Common myeloid progenitor, CD34-positive (primary cell): ENCODE measurements at regions not wholly inside any gene's neighbourhood (a gene's known extent, or its start where the extent isn't known, plus 50 kb on each side); places are given as distances from the start of the nearest gene placed in this dataset.
"Not testable (repeated sequence)": the region's sequence is repeated elsewhere in the genome, so short reads cannot be mapped to it uniquely, and the experiment has no call there.

Experiments
- CTCF ChIA-PET: fragments of 350-600 bp; sonication (Branson Sonifier 250); formaldehyde crosslinking; loops from one replicate; lab custom pipeline; 2021; ENCODE audit warnings: antibody characterized with exemption; lab: Charles Lee
- POLR2A ChIA-PET: fragments of 350-600 bp; sonication (Branson Sonifier 250); formaldehyde crosslinking; loops from one replicate; lab custom pipeline; 2021; ENCODE audit warnings: antibody characterized with exemption; lab: Charles Lee
- DNase-seq, 3 donors: peaks; one replicate each; pipeline versions ENCODE4 v3.0.0 to v3.0.0-alpha.2; 2013
- H3K27ac ChIP-seq, 2 experiments: 1 replicate in 1 of 2; 2 replicates in 1 of 2; pipeline ENCODE4 v1.7.0; 2013; ENCODE audit warnings: inconsistent platforms in 2 of 2, low read length in 2 of 2, mild to moderate bottlenecking in 2 of 2, low read depth in 1 of 2, moderate library complexity in 1 of 2; ENCODE audit not compliant: severe bottlenecking in 2 of 2, insufficient read depth in 1 of 2, poor library complexity in 1 of 2
- H3K27me3 ChIP-seq, 5 experiments: replicated peaks in 2 of 5; 1 replicate in 3 of 5; 2 replicates in 2 of 5; pipeline versions ENCODE4 v1.6.1 to v1.7.0; 2013; ENCODE audit warnings: low read length in 4 of 5, mild to moderate bottlenecking in 2 of 5, moderate library complexity in 2 of 5, inconsistent platforms in 1 of 5; ENCODE audit not compliant: insufficient read depth in 5 of 5, control insufficient read depth in 4 of 5
- H3K36me3 ChIP-seq, 4 experiments: 1 replicate in 2 of 4; 2 replicates in 2 of 4; pipeline versions ENCODE4 v1.6.1 to v1.7.0; 2013; ENCODE audit warnings: low read length in 3 of 4, control low read depth in 1 of 4, mild to moderate bottlenecking in 1 of 4; ENCODE audit not compliant: control insufficient read depth in 4 of 4, insufficient read depth in 4 of 4
- H3K4me1 ChIP-seq, 4 experiments: 1 replicate in 3 of 4; 2 replicates in 1 of 4; pipeline versions ENCODE4 v1.6.1 to v1.7.1; 2013; ENCODE audit warnings: low read length in 3 of 4, mild to moderate bottlenecking in 3 of 4, control low read depth in 1 of 4, inconsistent platforms in 1 of 4, moderate library complexity in 1 of 4; ENCODE audit not compliant: control insufficient read depth in 4 of 4, insufficient read depth in 4 of 4; ENCODE audit errors: control extremely low read depth in 1 of 4
- H3K4me3 ChIP-seq, 7 experiments: 1 replicate in 4 of 7; 2 replicates in 3 of 7; pipeline versions ENCODE4 v1.5.1 to v1.7.0; 2013; ENCODE audit warnings: mild to moderate bottlenecking in 7 of 7, low read length in 6 of 7, moderate library complexity in 6 of 7, inconsistent platforms in 2 of 7, low read depth in 2 of 7, control low read depth in 1 of 7; ENCODE audit not compliant: insufficient read depth in 4 of 7, control insufficient read depth in 1 of 7; ENCODE audit errors: extremely low read depth in 1 of 7
- H3K9me3 ChIP-seq, 5 experiments: 1 replicate in 4 of 5; 2 replicates in 1 of 5; pipeline versions ENCODE4 v1.6.1 to v1.7.1; 2013; ENCODE audit warnings: low read length in 4 of 5, mild to moderate bottlenecking in 2 of 5, inconsistent platforms in 1 of 5, low read depth in 1 of 5, moderate library complexity in 1 of 5; ENCODE audit not compliant: control insufficient read depth in 4 of 5, insufficient read depth in 2 of 5; ENCODE audit errors: control extremely low read depth in 1 of 5
- WGBS: methylation state at CpG from one replicate; pipeline ENCODE4 v1.1.5; 2013; ENCODE audit not compliant: insufficient coverage; 5-methylcytosine and 5-hydroxymethylcytosine counted together

GRCh38 chr2:88949336-88949735 lies 257.9 kb downstream of the RPIA start:
- CTCF ChIA-PET = interaction anchor here (0.9 to 5.8 kb wide), 4 partner anchors 8 to 74 kb away, joined by 3 to 45 read pairs (median 3); no protein-coding TSS in a partner anchor

GRCh38 chr2:88950010-88950409 lies 258.5 kb downstream of the RPIA start:
- CTCF ChIA-PET = interaction anchor here (0.7 to 5.8 kb wide), 10 partner anchors 7 to 75 kb away, joined by 3 to 45 read pairs (median 3); no protein-coding TSS in a partner anchor
- WGBS = 60% methylated on average over 1 of the region's 2 CpGs

More at GRCh38 chr2:88949336-88949735, 257.9 kb downstream of the RPIA start:
- POLR2A ChIA-PET = no interaction called here
- no peak for DNase-seq
- H3K4me3 ChIP-seq = no peak overlapping the region
- no peak overlapping the region for H3K27ac ChIP-seq
- H3K9me3 ChIP-seq = no peaks in the 10 kb centered on the region
- H3K36me3 ChIP-seq = no peaks in the 10 kb centered on the region
- H3K4me1 ChIP-seq = no peaks in the 10 kb centered on the region
- H3K27me3 ChIP-seq = no peaks in the 10 kb centered on the region

GRCh38 chr2:88955607-88956006 lies 264.1 kb downstream of the RPIA start:
- WGBS = no CpG with 5 or more reads among the region's 1 CpG
- CTCF ChIA-PET = interaction anchor here (1.4 kb wide), 1 partner anchor 17 kb away, joined by 3 read pairs; no protein-coding TSS in a partner anchor
- POLR2A ChIA-PET = no interaction called here

More at GRCh38 chr2:88950010-88950409, 258.5 kb downstream of the RPIA start:
- Histone ChIP-seq H3K36me3 (no peaks in the 10 kb centered on the region), H3K9me3 (no peaks in the 10 kb centered on the region), H3K27ac (no peak overlapping the region), H3K4me3 (no peak overlapping the region), H3K4me1 (no peaks in the 10 kb centered on the region), H3K27me3 (no peaks in the 10 kb centered on the region)
- DNase-seq = peak; percentile 33 to 63 (median 59)
- POLR2A ChIA-PET = no interaction called here

GRCh38 chr2:88959480-88960204 lies 268.2 kb downstream of the RPIA start:
- H3K36me3 ChIP-seq = no peaks in the 10 kb centered on the region
- ChIA-PET CTCF (interaction anchor here (1.3 to 1.5 kb wide), 3 partner anchors 10 to 16 kb away, joined by 3 read pairs; no protein-coding TSS in a partner anchor), POLR2A (no interaction called here)
- DNase-seq = peak; percentile 19 to 36 (median 31)
- H3K27me3 ChIP-seq = no peaks in the 10 kb centered on the region
- H3K27ac ChIP-seq = no peak overlapping the region
- no peaks in the 10 kb centered on the region for H3K9me3 ChIP-seq
- H3K4me1 ChIP-seq = no peaks in the 10 kb centered on the region
- 100% methylated on average over 1 of the region's 2 CpGs for WGBS
- no peak overlapping the region for H3K4me3 ChIP-seq

More at GRCh38 chr2:88955607-88956006, 264.1 kb downstream of the RPIA start:
- no peak overlapping the region for H3K27ac ChIP-seq
- peak in 2 of 3 donors; percentile 21 to 35 for DNase-seq
- H3K9me3 ChIP-seq = no peaks in the 10 kb centered on the region
- no peaks in the 10 kb centered on the region for H3K4me1 ChIP-seq
- H3K4me3 ChIP-seq = no peak overlapping the region
- H3K36me3 ChIP-seq = no peaks in the 10 kb centered on the region
- H3K27me3 ChIP-seq = no peaks in the 10 kb centered on the region

GRCh38 chr2:88961323-88961722 lies 269.9 kb downstream of the RPIA start:
- WGBS = no CpG with 5 or more reads among the region's 3 CpGs
- CTCF ChIA-PET = interaction anchor here (1.3 to 2.5 kb wide), 2 partner anchors 10 to 20 kb away, joined by 4 to 7 read pairs; no protein-coding TSS in a partner anchor

GRCh38 chr2:88967844-88968243 lies 276.4 kb downstream of the RPIA start:
- WGBS = no CpG with 5 or more reads among the region's 3 CpGs
- H3K4me1 ChIP-seq = no peaks in the 10 kb centered on the region
- CTCF ChIA-PET = no interaction called here
- H3K27ac ChIP-seq = no peak overlapping the region
- no peaks in the 10 kb centered on the region for H3K36me3 ChIP-seq
- no peaks in the 10 kb centered on the region for H3K27me3 ChIP-seq
- H3K4me3 ChIP-seq = no peak overlapping the region
- no peaks in the 10 kb centered on the region for H3K9me3 ChIP-seq
- POLR2A ChIA-PET = no interaction called here
- DNase-seq = no peak

More at GRCh38 chr2:88961323-88961722, 269.9 kb downstream of the RPIA start:
- H3K4me1 ChIP-seq, H3K9me3 ChIP-seq, H3K36me3 ChIP-seq, H3K4me3 ChIP-seq, H3K27me3 ChIP-seq, H3K27ac ChIP-seq, DNase-seq, POLR2A ChIA-PET: not testable (repeated sequence)

- H3K4me3 ChIP-seq, H3K9me3 ChIP-seq, DNase-seq, POLR2A ChIA-PET, H3K36me3 ChIP-seq, H3K27me3 ChIP-seq, H3K4me1 ChIP-seq, H3K27ac ChIP-seq, CTCF ChIA-PET: not testable (repeated sequence)
- WGBS = no CpG with 5 or more reads among the region's 2 CpGs
Observed at GRCh38 chr2:88978011-88978410, 286.5 kb downstream of the RPIA start.
